Breast epithelium (tissue), 4 donors: ENCODE measurements at regions not wholly inside any gene's neighbourhood (a gene's known extent, or its start where the extent isn't known, plus 50 kb on each side); places are given as distances from the start of the nearest gene placed in this dataset.

Source experiments
- DNase-seq, 2 donors: peaks; one replicate each; pipeline ENCODE4 v3.0.0-alpha.2; 2019; ENCODE audit warnings: low spot score in 2 of 2
- H3K27ac ChIP-seq, 2 donors: fragments of 200-600 bp; sonication (generic) in 1 of 2; one replicate each; pipeline ENCODE4 v1.5.1; 2016 to 2019; ENCODE audit warnings: mild to moderate bottlenecking in 1 of 2
- H3K27me3 ChIP-seq, 2 donors: fragments of 200-600 bp; sonication (generic) in 1 of 2; one replicate each; pipeline versions ENCODE4 v1.5.1 to v1.6.0; 2017 to 2019; ENCODE audit warnings: control low read depth in 1 of 2, mild to moderate bottlenecking in 1 of 2
- H3K36me3 ChIP-seq: fragments of 200-600 bp; one replicate; pipeline ENCODE4 v1.5.1; 2019
- H3K4me1 ChIP-seq, 2 donors: fragments of 200-600 bp; sonication (generic); one replicate each; pipeline ENCODE4 v1.5.1; 2016 to 2019; ENCODE audit warnings: control low read depth in 1 of 2
- H3K4me3 ChIP-seq, 3 donors: fragments of 200-600 bp; sonication (generic); 1 replicate in 2 of 3; 2 replicates in 1 of 3; pipeline ENCODE4 v1.5.1; 2016 to 2019; ENCODE audit warnings: mild to moderate bottlenecking in 3 of 3, moderate library complexity in 2 of 3
- H3K9me3 ChIP-seq, 2 donors: fragments of 200-600 bp; sonication (generic) in 1 of 2; one replicate each; pipeline ENCODE4 v1.5.1; 2016 to 2019; ENCODE audit warnings: control low read depth in 1 of 2
- POLR2A ChIP-seq: fragments of 450-650 bp; IDR thresholded peaks from one replicate; pipeline ENCODE4 v1.6.1; 2016; ENCODE audit warnings: antibody characterized with exemption, mild to moderate bottlenecking, moderate library complexity
- POLR2AphosphoS5 ChIP-seq, 3 donors: sonication (generic); formaldehyde crosslinking; IDR thresholded peaks; one replicate each; pipeline ENCODE4 v1.6.1; 2017; ENCODE audit warnings: antibody characterized with exemption in 3 of 3
- intact Hi-C: fragments of 100-400 bp; cut with DNase I; formaldehyde crosslinking; loops from one replicate; pipeline ENCODE4 v1.15.1; 2023; ENCODE audit warnings: low total_unique reads
- TF ChIP-seq, protein P1 (sequence below), 3 donors: fragments of 450-650 bp; IDR thresholded peaks; one replicate each; pipeline ENCODE4 v1.5.1; 2016 to 2017; ENCODE audit warnings: antibody characterized with exemption in 3 of 3, mild to moderate bottlenecking in 3 of 3, moderate library complexity in 3 of 3

DNA sequence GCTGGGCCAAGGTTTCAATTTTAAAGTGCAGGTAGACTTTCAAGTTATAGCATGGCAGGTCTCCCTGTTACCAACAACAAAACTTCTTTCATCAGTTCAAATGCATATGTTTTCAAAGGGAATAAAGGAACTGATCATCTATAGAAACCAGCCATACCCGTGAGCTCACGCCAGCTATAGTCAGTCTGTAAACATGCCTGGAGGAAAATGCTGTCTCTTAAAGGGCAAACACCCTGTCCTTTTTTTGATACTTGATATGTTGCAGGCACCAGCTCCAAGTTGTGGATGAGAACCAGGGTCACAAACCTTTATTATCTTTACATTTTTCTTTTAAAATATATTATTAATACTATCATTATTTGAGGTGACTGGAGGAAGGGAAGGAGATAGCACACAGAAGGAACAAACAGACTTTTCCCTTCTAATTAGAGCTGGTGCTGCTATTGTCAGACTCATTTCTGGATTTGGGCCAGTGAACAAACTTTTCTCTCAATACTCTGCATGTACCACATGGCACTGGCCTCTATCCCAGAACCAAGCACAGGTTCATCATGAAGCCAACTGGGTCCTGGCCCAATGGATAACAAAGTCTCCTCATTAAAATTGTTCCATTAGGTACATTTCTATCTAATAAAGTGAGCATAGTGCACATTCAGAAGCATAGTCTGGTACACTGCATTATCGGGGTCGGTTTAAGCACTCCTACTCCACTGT is 1102.4 kb downstream of the SORCS3 start:
- Histone ChIP-seq H3K9me3 (no peaks in the 10 kb centered on the region), H3K27me3 (no peaks in the 10 kb centered on the region), H3K36me3 (no peaks in the 10 kb centered on the region), H3K4me1 (peaks cover 0 to 4% of the 10 kb centered on the region in 2 donors), H3K4me3 (no peak overlapping the region), H3K27ac (no peak overlapping the region)
- TF ChIP-seq POLR2A (no peak), POLR2AphosphoS5 (IDR thresholded peaks at IDR 0.05) (no peak)
- TF ChIP-seq, protein P1, sequence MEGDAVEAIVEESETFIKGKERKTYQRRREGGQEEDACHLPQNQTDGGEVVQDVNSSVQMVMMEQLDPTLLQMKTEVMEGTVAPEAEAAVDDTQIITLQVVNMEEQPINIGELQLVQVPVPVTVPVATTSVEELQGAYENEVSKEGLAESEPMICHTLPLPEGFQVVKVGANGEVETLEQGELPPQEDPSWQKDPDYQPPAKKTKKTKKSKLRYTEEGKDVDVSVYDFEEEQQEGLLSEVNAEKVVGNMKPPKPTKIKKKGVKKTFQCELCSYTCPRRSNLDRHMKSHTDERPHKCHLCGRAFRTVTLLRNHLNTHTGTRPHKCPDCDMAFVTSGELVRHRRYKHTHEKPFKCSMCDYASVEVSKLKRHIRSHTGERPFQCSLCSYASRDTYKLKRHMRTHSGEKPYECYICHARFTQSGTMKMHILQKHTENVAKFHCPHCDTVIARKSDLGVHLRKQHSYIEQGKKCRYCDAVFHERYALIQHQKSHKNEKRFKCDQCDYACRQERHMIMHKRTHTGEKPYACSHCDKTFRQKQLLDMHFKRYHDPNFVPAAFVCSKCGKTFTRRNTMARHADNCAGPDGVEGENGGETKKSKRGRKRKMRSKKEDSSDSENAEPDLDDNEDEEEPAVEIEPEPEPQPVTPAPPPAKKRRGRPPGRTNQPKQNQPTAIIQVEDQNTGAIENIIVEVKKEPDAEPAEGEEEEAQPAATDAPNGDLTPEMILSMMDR (IDR thresholded peaks at IDR 0.05) = no peak
- intact Hi-C loops = no loop called here
- no peak for DNase-seq

DNA sequence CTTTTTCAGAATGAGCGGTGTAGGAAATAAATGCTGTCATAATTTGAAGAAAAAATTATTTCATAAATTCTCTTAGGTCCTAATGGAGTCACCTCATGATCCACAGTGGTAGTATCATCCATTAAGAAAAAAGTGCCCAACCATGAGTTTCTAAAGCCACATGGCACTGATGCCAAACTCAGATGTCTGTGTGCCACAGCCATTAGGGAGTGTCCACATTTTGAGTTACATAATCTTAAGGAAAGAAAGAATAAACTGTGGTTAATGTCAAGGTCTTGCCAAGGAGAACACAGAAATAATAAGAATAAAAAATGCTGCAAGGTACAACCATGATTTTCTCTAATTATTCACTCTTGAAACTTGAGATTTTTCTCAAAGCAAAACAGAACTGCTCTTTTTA is 1101.8 kb downstream of the SORCS3 start:
- DNase-seq = no peak
- intact Hi-C loops = no loop called here
- H3K27me3 ChIP-seq = no peaks in the 10 kb centered on the region
- no peak overlapping the region for H3K27ac ChIP-seq
- peaks cover 0 to 4% of the 10 kb centered on the region in 2 donors for H3K4me1 ChIP-seq
- H3K4me3 ChIP-seq = no peak overlapping the region
- H3K36me3 ChIP-seq = no peaks in the 10 kb centered on the region
- TF ChIP-seq POLR2AphosphoS5 (IDR thresholded peaks at IDR 0.05) (no peak), POLR2A (no peak)
- TF ChIP-seq, protein P1 (IDR thresholded peaks at IDR 0.05) = no peak
- no peaks in the 10 kb centered on the region for H3K9me3 ChIP-seq

GRCh38 chr10:105742184-105742583 is 1101.1 kb downstream of the SORCS3 start:
- Histone ChIP-seq H3K36me3 (no peaks in the 10 kb centered on the region), H3K27ac (no peak overlapping the region), H3K4me1 (peaks cover 0 to 4% of the 10 kb centered on the region in 2 donors), H3K27me3 (no peaks in the 10 kb centered on the region), H3K9me3 (no peaks in the 10 kb centered on the region), H3K4me3 (no peak overlapping the region)
- no peak for DNase-seq
- intact Hi-C loops = no loop called here
- TF ChIP-seq, protein P1 (IDR thresholded peaks at IDR 0.05) = no peak
- no peak for TF ChIP-seq POLR2A
- TF ChIP-seq POLR2AphosphoS5 (IDR thresholded peaks at IDR 0.05) = no peak

DNA sequence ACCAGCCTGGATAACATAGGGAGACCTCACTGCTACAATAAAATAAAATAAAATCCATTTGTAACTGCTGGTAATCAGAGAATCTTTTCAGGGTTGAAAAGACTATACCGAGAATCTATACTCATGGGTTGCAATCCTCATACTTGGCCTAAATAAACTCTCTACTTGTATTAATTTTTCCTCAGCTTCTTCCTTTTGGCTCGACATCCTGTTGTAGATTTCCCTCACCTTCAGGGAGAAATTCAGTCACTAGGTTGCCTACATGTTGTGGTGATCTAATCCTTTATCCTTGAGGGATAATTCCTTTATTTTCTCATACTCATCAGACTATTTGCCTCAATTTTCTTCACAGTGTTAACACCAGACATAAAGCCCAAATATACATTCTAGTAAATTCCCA is 1093.4 kb downstream of the SORCS3 start:
- H3K27ac ChIP-seq = no peak overlapping the region
- DNase-seq = no peak
- H3K9me3 ChIP-seq = no peaks in the 10 kb centered on the region
- H3K36me3 ChIP-seq = no peaks in the 10 kb centered on the region
- intact Hi-C loops = no loop called here
- TF ChIP-seq POLR2A = no peak
- TF ChIP-seq, protein P1 (IDR thresholded peaks at IDR 0.05) = no peak
- no peak for TF ChIP-seq POLR2AphosphoS5 (IDR thresholded peaks at IDR 0.05)
- no peaks in the 10 kb centered on the region for H3K27me3 ChIP-seq
- H3K4me3 ChIP-seq = no peak overlapping the region
- no peaks in the 10 kb centered on the region for H3K4me1 ChIP-seq

DNA sequence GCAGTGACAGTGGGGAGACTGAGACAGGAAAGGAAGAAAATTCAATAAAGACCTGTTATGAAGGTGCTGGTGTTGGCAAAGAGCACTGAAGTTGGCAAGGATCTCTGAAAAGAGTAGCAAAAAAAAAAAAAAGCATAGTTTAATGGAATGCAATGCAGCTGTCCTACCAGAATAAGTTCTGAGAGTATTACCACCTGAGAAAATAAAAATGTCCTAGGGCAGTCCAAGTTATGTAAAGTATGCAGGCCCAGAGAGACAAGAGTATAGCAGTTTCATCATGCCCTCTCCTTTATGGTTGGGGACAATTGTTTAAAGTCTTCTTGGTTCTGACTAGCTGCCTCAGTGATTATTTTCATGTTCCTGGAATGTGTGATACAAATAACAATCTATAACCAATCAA is 1092.8 kb downstream of the SORCS3 start:
- Histone ChIP-seq H3K4me3 (no peak overlapping the region), H3K9me3 (no peaks in the 10 kb centered on the region), H3K36me3 (no peaks in the 10 kb centered on the region), H3K27me3 (no peaks in the 10 kb centered on the region), H3K4me1 (no peaks in the 10 kb centered on the region), H3K27ac (no peak overlapping the region)
- no peak for DNase-seq
- intact Hi-C loops = no loop called here
- no peak for TF ChIP-seq POLR2A
- no peak for TF ChIP-seq POLR2AphosphoS5 (IDR thresholded peaks at IDR 0.05)
